Caco-2 (cell line): ENCODE measurements at regions not wholly inside any gene's neighbourhood (a gene's known extent, or its start where the extent isn't known, plus 50 kb on each side); places are given as distances from the start of the nearest gene placed in this dataset.

Experiments used
- BruUV-seq: library from RNA; stranded (reverse); fragments of 400-500 nt; replicated peaks from 2 replicates; lab custom pipeline; 2021; lab: Mats Ljungman, UMichigan
- CTCF ChIA-PET: fragments of 300-600 bp; sonication (Branson Sonifier 250); formaldehyde crosslinking; loops from one replicate; lab custom pipeline; 2022; ENCODE audit warnings: antibody characterized with exemption; lab: Charles Lee
- POLR2A ChIA-PET: fragments of 300-600 bp; sonication (Branson Sonifier 250); formaldehyde crosslinking; loops from one replicate; lab custom pipeline; 2022; ENCODE audit warnings: antibody characterized with exemption; lab: Charles Lee
- DNase-seq, 2 experiments: peaks; one replicate each; pipeline versions ENCODE4 v3.0.0 to v3.0.0-alpha.2; 2020 to 2022
- H3K27me3 ChIP-seq: replicated peaks from 2 replicates; pipeline ENCODE4 v1.6.0; 2011; ENCODE audit warnings: low read length; ENCODE audit not compliant: control insufficient read depth, insufficient read depth
- H3K36me3 ChIP-seq: 2 replicates; pipeline ENCODE4 v1.5.1; 2011; ENCODE audit warnings: low read length; ENCODE audit not compliant: control insufficient read depth, insufficient read depth
- H3K4me1 ChIP-seq: fragments of 250-450 bp; sonication (Bioruptor Pico); 2 replicates; pipeline ENCODE4 v1.5.1; 2020; ENCODE audit warnings: mild to moderate bottlenecking
- H3K4me3 ChIP-seq: 2 replicates; pipeline ENCODE4 v1.5.1; 2011; ENCODE audit warnings: low read depth, mild to moderate bottlenecking, control low read depth, low read length
- H3K9me3 ChIP-seq: fragments of 250-450 bp; sonication (Bioruptor Pico); 2 replicates; pipeline ENCODE4 v1.5.1; 2020; ENCODE audit warnings: mild to moderate bottlenecking, moderate library complexity
- H3K27ac Mint-ChIP-seq: one replicate; pipeline ENCODE4 v1.8.0; 2022; ENCODE audit warnings: mixed read lengths; ENCODE audit not compliant: unreplicated experiment
- H3K27me3 Mint-ChIP-seq: one replicate; pipeline ENCODE4 v1.8.0; 2022; ENCODE audit warnings: mixed read lengths; ENCODE audit not compliant: insufficient read depth, unreplicated experiment
- H3K36me3 Mint-ChIP-seq: one replicate; pipeline ENCODE4 v1.8.0; 2022; ENCODE audit warnings: mild to moderate bottlenecking, mixed read lengths; ENCODE audit not compliant: insufficient read depth, unreplicated experiment
- H3K4me1 Mint-ChIP-seq: one replicate; pipeline ENCODE4 v1.8.0; 2022; ENCODE audit warnings: low read depth, mixed read lengths; ENCODE audit not compliant: unreplicated experiment
- H3K4me3 Mint-ChIP-seq: one replicate; pipeline ENCODE4 v1.8.0; 2022; ENCODE audit warnings: mild to moderate bottlenecking, moderate library complexity, mixed read lengths; ENCODE audit not compliant: unreplicated experiment
- H3K9me3 Mint-ChIP-seq: one replicate; pipeline ENCODE4 v1.8.0; 2022; ENCODE audit warnings: mixed read lengths; ENCODE audit not compliant: unreplicated experiment
- CTCF ChIP-seq, 2 experiments: fragments of 200-600 bp in 1 of 2; IDR thresholded peaks; 1 replicate in 1 of 2; 2 replicates in 1 of 2; pipeline versions ENCODE4 v1.5.1 to v1.8.0; 2011 to 2022; ENCODE audit warnings: antibody characterized with exemption in 1 of 2, control low read depth in 1 of 2, inconsistent platforms in 1 of 2, low read depth in 1 of 2, low read length in 1 of 2, mild to moderate bottlenecking in 1 of 2, moderate library complexity in 1 of 2; ENCODE audit not compliant: insufficient read depth in 1 of 2, severe bottlenecking in 1 of 2, unreplicated experiment in 1 of 2
- intact Hi-C: fragments of 100-400 bp; cut with micrococcal nuclease; formaldehyde crosslinking; loops from one replicate; pipeline ENCODE4 v1.10.0; 2022; ENCODE audit not compliant: unreplicated experiment

GRCh38 chr4:186932631-186933187 is 209.1 kb upstream of the FAT1 start:
- ChIA-PET POLR2A (no interaction called here), CTCF (no interaction called here)
- Mint-ChIP-seq H3K36me3 (no peaks in the 10 kb centered on the region), H3K4me3 (no peak overlapping the region), H3K4me1 (peaks cover 12% of the 10 kb centered on the region), H3K27ac (no peak overlapping the region), H3K9me3 (no peaks in the 10 kb centered on the region), H3K27me3 (no peaks in the 10 kb centered on the region)
- H3K4me3 ChIP-seq = no peak overlapping the region
- no peak for DNase-seq
- intact Hi-C loops = no loop called here
- H3K9me3 ChIP-seq = no peaks in the 10 kb centered on the region
- TF ChIP-seq CTCF (IDR thresholded peaks at IDR 0.05; ENCODE audit: insufficient read depth in 1 of 2, low read depth in 1 of 2, low read length in 1 of 2, severe bottlenecking in 1 of 2, unreplicated experiment in 1 of 2) = no peak
- H3K27me3 ChIP-seq = no peaks in the 10 kb centered on the region
- BruUV-seq = no TSS peak
- no peaks in the 10 kb centered on the region for H3K36me3 ChIP-seq
- peaks cover 20% of the 10 kb centered on the region for H3K4me1 ChIP-seq

GRCh38 chr4:186934244-186934643 is 210.6 kb upstream of the FAT1 start:
- ChIA-PET POLR2A (no interaction called here), CTCF (no interaction called here)
- no peak overlapping the region for H3K4me3 Mint-ChIP-seq

GRCh38 chr4:186934841-186935443 is 211.3 kb upstream of the FAT1 start:
- POLR2A ChIA-PET = no interaction called here
- BruUV-seq = no TSS peak
- Histone ChIP-seq H3K36me3 (no peaks in the 10 kb centered on the region), H3K4me3 (no peak overlapping the region), H3K9me3 (no peaks in the 10 kb centered on the region), H3K4me1 (peaks cover 20% of the 10 kb centered on the region), H3K27me3 (no peaks in the 10 kb centered on the region)
- Mint-ChIP-seq H3K4me3 (no peak overlapping the region), H3K27ac (no peak overlapping the region), H3K27me3 (no peaks in the 10 kb centered on the region), H3K4me1 (peaks cover 12% of the 10 kb centered on the region), H3K9me3 (no peaks in the 10 kb centered on the region), H3K36me3 (no peaks in the 10 kb centered on the region)
- intact Hi-C loops = no loop called here
- CTCF ChIA-PET = no interaction called here
- DNase-seq = no peak
- TF ChIP-seq CTCF (IDR thresholded peaks at IDR 0.05; ENCODE audit: insufficient read depth in 1 of 2, low read depth in 1 of 2, low read length in 1 of 2, severe bottlenecking in 1 of 2, unreplicated experiment in 1 of 2) = no peak

More at GRCh38 chr4:186934244-186934643, 210.6 kb upstream of the FAT1 start:
- H3K9me3 ChIP-seq = no peaks in the 10 kb centered on the region
- peaks cover 20% of the 10 kb centered on the region for H3K4me1 ChIP-seq
- intact Hi-C loops = no loop called here
- no peaks in the 10 kb centered on the region for H3K27me3 Mint-ChIP-seq
- no peak for TF ChIP-seq CTCF (IDR thresholded peaks at IDR 0.05; ENCODE audit: insufficient read depth in 1 of 2, low read depth in 1 of 2, low read length in 1 of 2, severe bottlenecking in 1 of 2, unreplicated experiment in 1 of 2)
- no peaks in the 10 kb centered on the region for H3K36me3 Mint-ChIP-seq
- H3K27me3 ChIP-seq = no peaks in the 10 kb centered on the region
- DNase-seq = no peak
- peaks cover 12% of the 10 kb centered on the region for H3K4me1 Mint-ChIP-seq
- H3K4me3 ChIP-seq = no peak overlapping the region
- no TSS peak for BruUV-seq
- no peaks in the 10 kb centered on the region for H3K9me3 Mint-ChIP-seq
- no peaks in the 10 kb centered on the region for H3K36me3 ChIP-seq
- H3K27ac Mint-ChIP-seq = no peak overlapping the region
